DMS153 (cell line): ENCODE measurements at regions not wholly inside any gene's neighbourhood (a gene's known extent, or its start where the extent isn't known, plus 50 kb on each side); places are given as distances from the start of the nearest gene placed in this dataset.
"Not testable (repeated sequence)": the region's sequence is repeated elsewhere in the genome, so short reads cannot be mapped to it uniquely, and the experiment has no call there.

Experiments
- DNase-seq: peaks from one replicate; lab custom pipeline; 2025; lab: John Stamatoyannopoulos, UW

DNA sequence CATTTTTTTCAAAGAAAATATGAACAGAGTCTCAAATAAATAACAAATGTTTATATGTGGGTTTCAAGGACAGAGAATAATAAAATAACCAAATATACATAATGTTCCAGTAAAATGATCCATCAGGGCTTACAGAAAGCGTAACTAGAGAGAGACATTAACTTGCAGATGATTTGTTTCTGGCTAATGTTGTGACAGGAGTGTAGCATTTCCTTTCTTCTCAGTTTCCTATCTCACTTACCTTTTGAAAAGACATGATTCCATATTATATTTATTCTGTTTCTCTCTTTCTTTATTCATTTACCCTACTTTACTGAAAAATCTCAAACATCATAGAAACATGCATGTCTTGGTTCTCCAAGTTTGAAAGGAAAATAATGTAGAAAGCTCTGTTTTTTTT is 451.3 kb upstream of the CDH9 start:
- DNase-seq = no peak

DNA sequence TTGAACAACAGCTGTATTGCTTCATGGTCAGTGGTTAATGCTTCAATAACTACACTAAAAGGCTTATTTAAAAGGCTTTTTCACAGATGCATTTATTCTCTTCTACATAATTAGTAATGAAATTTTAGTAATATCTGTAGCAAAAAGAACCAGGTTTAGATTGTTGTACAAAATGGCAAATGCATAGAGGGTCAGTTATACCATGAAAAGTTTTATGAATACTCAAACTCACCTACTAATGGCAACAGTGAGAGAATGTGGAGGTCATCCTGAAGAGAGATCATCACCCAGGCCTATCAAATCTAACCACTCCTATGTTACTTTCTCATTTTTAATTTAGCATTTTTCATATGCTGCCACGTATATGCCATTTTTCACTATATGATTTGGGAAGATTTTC is 444.3 kb upstream of the CDH9 start:
- no peak for DNase-seq

DNA sequence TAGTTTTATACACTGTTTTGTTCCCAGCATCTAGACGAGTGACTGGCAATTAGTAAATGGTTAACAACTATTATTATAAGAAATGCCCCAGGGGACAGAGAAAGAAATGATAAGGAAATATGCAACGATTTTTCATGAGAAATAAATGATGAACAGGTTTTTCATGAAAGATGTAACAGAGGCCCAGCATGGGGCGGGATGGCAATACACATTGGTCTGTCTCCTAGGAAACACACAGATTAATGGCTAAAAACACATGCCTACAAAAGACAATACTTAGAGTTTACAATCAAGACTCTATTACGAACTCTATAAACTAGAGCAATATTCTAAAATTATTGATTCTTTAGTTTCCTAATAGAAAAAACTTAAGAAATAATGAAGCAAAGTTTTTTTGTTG is 441.5 kb upstream of the CDH9 start:
- no peak for DNase-seq

DNA sequence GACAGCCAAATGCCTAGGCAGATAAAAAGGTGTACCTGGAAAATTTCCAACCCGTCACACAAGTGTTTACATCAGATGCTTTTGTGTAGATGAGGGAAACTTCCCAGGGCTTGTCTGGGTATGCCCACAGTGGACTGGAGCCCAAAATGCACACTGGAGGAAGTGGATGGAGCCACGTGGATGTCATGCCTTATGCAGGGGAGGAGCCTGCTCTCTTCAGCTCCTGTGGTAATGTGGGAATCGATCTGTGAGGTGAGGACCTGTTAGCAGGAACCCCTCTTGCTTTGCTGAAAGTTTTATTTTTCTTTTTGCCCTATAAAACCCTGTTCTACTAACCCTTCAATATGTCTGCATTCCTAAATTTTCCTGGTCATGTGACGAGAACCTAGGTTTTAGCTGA is 439.2 kb upstream of the CDH9 start:
- no peak for DNase-seq

DNA sequence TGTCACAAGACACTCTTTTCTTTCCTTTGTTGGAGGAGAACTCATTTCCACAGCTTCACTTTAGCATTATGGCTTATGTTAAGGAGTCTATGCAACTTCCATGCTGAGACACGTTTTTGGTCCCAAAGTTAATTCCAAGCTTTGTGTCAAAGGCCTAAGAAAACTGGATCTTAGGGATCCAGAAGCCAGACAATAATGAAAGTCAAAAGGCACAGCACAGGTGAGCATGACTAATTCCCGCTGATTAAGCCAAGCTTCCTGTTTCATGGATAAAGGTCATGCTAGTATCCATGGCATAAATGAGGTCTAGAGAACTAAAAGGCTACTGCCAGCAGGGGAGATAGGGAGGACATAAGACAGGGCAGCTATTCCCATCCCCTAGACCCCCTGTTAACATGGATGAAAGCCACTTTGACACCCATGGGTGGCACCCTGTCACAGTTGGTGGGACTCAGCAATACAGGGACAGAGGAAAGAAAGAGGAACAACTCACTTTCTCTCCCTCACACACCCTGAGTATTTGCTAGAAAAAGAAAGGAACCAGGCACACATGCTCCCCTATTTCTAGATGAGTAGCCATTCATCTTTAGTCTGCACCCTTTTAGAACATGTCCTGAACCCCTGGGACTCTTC is 438.1 kb upstream of the CDH9 start:
- no peak for DNase-seq

DNA sequence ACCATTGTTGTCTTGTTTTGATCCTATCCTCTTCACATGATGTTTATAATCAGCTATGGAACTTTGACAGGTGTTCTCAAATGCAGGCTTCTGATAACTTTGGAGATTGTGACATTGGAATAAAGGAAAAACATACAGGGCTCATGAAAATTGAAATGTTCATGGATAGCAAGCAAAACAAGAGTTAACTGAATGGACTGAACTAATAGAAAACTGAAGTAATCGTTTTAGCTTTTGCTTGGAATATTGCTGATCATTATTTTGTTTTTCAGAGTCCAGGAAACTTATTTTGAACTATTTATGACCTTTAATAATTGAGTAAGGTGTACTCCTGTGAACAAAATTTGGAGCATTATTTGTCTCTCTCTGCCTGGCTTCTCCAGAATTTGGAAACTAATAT is 436.7 kb upstream of the CDH9 start:
- DNase-seq = no peak

DNA sequence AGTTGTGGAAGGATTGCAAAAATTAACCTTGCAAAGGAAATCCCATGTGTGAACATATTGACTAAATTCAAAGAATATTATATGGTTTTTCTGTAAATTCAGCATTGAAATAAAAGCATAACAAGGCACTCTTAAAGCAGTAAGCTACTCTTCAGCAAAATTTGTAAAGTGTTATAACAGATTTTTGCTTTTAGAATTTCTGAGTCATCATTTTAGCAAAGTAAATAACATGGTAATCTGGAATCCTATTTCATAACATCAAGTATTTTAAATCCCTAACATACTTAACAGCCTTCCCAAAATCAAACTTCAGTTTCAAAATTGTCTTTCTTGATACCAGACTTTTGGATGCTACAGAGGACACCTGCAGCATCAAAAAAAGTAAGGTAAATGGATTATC is 436.0 kb upstream of the CDH9 start:
- DNase-seq = no peak

DNA sequence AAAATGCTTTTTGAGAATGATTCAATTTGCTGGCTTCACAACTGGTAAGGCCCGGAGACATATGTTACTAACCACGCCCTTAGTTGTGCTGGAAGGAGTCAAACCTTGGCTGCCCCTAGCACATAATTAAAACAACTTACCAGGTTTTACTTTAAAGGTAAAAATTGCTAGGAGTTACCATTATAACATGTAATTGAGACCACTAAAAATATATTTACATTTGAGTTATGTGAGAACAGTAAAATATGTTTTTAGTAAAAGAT is 435.6 kb upstream of the CDH9 start:
- DNase-seq = no peak

DNA sequence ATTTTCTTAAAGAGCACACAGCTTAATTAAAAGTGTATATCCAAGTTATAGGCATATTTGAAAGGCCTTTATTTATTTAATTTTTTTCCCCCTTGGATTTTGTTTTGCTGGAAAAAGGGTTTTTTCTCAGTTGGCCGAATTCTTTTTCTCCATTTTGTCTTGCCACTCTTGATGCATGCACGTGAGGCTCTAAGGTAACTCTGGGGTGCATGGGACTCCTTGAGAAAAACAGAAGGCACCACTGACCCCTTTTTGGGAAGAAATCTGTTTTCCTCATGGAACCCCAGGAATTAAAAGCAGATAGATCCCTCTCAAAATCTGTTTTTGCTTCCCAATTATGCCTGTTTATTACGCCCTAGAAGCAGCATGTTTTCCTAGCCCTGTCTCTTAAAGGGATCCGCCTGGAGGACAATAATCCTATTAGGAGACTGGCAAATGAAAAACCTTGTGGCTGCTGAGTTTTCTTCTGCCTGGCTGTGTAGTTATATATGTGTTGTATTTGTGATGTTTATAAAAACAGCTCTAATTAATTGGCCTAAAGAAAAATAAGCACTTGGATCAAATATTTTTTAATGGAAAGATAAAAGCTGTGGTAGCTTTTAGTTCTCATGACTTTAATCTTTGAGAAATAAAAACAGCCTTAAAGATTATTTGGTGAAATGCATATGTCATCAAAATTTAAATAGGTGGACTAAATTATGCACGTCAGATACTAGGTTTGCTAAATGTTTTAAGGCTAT is 435.1 kb upstream of the CDH9 start:
- no peak for DNase-seq

DNA sequence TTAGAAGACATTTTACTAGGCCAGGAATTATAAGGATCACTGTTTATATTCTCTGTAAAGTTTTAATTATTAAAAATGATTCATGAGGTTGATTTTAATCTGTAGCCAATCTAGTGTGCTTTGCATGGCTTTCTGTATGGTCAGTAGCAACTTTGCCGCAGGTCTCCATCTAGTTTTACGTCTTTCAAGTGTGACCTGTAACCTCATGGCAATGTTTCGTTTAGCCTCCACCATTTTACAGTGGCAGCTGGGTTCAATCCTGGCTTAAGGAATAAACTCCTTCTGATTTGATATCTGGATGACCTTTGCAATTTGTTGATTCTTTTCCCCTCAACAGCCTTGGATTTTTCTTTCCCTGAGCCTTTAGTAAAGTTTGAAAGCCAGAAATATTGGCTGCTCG is 434.5 kb upstream of the CDH9 start:
- DNase-seq = no peak

DNA sequence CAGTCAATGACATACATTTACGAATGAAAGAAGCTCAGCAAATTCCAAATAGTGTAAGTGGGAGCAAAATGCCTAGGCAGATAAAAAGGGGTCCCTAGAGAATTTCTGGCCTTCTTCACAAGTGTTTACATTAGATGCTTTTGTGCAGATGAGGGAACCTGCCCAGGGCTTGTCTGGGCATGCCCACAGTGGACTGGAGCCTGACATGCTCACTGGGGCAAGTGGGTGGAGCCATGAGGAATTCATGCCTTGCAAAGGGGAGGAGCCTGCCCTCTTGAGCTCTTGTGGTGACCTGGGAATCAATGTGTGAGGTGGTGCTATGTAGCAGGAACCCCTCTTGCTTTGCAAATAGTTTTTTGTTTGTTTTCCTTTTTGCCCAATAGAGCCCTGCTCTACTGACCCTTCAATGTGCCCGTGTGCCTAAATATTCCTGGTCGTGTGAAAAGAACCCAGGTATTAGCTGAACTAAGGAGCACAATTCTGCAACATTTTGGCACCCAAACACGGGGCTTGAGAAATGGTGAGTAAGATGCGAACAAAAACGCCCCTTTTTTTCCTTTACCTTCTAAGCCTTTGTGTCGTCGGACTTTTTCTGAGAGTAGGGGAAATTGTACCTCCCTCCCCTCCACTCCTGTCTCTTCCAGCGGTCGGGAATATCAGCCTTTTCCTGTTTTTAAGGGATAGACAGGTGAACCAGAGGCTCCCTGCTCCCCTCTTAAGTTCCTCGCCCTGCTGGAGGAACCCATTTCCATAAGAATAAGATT is 433.8 kb upstream of the CDH9 start:
- DNase-seq = peak; percentile 86

DNA sequence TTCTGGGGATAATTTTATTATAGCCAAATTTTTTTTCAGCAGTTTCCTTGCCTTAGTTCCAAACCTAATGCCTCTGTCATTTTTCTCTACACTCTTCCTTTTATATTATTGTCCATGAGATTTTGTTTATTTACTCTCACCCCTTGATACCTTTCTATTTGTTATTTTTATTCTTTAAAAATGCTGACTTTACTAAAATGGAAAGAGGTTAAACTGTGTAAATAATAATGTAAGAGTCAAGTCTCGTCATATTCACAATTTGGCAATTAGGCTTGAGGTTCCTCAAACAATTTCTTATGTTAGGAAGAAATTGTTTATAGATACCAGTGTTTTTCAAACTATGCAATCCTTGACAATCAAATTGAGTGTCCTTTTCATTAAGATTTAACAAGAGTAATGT is 428.6 kb upstream of the CDH9 start:
- DNase-seq = no peak

DNA sequence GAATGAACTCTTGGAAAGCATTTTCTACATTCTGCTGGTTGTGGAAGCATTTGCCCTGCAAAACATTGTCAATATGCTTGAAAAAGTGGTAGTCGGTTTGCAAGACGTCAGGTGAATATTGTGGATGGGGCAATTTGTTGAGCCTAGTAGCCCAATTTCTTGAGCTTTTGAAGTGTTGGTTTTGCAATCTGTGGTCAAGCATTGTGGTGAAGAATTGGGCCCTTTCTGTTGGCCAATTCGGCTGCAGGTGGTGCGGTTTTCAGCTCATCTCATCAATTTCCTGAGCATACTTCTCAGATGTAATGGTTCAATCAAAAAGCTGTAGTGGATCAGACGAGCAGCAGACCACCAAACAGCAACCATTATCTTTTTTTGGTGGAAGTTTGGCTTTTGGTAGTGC is 426.8 kb upstream of the CDH9 start:
- DNase-seq = no peak

DNA sequence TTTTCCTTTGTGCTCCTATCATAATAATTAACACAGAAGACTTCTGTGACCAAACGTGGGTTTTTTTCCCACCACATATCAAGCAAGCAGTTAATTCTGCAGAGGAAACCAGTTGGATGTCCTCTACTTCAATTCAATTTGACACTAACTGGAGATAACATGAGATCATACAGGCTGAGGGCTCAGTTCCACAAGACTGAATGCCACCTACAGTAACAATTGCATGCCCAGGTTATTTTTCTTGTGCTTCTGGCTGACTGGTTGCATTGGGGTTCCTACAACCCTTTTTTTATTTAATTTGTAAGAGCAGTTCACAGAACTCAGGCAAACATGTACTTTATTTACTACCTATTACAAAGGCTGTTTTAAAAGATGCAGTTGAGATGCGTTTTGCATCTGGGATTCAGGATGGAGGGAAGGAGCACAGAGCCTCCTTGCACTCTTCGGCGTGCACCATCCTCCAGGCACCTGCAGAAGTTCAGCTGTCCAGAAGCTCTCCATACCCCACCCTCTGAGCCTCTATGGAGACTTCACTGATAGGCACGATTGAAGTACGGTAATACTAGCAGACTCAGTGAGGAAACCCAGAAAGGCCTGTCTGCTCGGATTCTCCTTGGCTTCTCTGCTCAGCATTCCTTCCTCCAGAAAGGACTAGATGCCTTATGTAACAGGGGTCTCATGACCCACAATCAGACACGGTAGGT is 425.2 kb upstream of the CDH9 start:
- DNase-seq = no peak

DNA sequence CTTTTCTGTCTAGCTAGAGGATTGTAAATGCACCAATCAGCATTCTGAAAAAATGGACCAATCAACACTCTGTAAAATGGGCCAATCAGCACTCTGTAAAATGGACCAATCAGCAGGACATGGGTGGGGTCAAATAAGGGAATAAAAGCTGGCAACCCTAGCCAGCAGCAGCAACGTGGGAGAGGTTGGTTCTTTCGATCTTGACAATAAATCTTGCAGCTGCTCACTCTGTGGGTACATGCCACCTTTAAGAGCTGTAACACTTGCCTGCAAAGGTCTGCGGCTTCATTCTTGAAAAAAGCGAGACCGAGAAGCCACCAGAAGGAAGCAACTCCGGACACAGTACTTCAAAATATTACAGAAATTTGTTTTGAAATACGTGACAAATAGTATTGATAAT is 424.6 kb upstream of the CDH9 start:
- no peak for DNase-seq

DNA sequence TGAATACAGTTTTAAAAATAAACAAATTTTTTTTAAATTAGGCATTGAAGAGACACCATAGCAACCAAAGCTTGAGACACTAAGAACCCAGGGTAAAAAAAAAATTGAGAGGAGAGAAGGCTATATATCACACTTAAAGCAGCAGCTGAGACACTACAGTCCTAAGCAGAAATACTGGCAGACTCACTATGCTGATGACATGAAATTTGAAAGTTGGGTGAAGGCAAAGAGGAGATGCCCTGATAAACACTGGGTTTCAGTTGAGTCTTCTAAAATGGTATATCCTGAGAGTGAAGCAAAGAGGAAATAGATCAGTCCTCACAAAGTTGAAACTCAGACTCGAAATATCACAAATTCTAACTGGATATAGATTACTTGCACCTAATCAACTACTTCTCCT is 419.9 kb upstream of the CDH9 start:
- DNase-seq = no peak

DNA sequence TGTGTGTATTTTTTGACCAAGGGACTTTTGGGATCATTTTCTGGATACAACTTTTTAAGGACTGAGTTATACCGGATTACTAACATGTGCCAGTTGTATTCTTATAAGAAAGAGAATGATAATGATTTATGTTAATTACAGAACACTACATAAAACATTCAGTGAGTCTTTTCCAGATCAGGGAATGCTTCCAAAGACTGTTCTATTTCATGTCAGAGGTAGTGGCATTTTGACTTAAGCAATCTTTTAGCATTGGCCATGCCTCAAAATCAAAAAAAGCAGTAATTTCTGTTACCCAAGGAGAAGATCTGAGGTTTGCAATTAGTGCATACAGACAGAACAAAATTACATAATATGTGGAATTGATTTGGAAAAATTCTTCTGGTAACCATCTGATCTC is 413.0 kb upstream of the CDH9 start:
- DNase-seq = no peak

DNA sequence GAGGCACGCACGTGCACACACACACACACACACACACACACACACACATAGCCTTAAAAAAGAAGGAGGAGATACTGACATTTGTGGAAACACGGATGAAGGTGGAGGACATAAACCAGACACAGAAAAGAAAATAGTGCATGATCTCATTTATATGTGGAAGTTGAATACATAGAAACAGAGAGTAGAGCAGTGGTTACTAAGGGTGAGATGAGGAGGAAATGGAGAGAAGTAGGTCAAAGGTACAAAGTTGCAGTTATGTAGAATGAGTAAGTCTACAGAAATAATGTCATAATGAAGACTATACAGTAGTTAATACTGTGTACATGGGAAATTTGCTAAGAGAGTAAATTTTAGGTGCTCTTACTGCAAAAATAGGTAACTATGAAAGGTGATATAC is 412.2 kb upstream of the CDH9 start:
- DNase-seq = peak; percentile 84

DNA sequence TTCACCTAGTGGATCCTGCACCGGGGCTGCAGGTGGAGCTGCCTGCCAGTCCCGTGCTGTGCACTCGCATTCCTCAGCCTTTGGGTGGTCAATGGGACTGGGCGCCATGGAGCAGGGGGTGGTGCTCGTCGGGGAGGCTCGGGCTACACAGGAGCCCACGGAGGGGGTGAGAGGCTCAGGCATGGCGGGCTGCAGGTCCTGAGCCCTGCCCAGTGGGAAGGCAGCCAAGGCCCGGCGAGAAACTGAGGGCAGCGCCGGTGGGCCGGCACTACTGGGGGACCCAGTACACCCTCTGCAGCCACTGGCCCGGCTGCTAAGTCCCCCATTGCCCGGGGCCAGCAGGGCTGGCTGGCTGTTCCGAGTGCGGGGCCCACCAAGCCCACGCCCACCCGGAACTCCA is 401.0 kb upstream of the CDH9 start:
- not testable (repeated sequence) for DNase-seq

DNA sequence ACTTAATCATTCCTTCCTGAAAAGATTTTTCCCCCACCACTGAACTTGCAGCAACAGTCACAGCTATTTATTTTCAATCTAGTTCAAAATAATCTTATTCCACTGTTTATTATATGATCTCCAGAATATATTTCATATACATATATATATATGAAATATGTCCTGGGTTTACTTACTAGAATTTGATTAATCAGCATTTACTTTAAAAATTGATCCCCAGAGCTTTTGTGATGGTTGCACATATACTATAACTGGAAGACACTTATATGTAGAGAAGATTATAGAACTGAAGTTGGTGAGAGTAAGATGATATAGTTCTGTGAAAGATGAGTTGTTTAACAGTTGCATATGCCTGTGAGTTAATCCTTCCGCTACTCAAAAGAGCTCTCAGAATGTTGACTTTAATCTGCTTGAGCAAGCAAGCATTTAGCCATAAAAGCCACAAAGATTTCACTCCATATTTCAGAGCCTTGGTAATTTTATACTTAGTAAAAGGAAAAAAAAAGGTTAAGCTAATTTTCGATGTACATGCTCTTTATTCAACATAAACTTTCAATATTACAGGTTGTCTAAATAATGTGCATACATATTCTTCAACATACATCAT is 399.3 kb upstream of the CDH9 start:
- no peak for DNase-seq

DNA sequence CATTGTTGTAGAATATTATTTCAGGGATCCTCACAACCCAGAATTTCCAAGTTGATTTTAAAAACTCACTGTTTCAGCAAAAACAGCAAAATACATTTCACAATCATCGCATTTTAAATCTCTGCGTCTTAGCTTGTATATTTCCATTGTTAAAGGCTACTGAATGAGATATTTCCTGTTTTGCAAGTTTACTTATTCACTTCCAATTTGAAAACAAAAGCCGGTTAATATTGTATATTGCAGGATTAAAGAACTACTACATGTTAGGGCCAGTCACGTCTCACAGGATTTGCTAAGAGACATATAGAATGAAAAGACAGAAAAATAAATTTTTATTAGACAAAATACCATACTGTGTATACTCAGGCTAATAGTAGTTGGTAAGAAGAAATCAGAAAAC is 395.9 kb upstream of the CDH9 start:
- DNase-seq = no peak

DNA sequence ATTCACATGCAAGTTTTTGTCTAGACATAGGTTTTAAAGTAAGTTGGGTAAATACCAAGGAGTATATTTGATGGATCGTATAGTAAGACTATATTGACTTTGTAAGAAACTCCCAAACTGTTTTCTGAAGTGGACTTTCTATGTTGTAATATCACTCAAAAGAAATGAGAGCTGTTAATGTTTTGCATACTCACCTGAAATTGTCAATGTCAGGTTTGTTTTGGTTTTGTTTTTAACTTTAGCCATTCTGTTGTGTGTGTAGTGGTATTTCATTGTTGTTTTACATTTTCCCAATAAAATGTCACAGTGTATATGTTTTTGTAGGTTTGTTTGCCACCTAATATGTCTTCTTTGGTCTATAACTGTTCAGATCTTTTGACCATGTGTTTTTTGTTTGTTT is 375.7 kb upstream of the CDH9 start:
- no peak for DNase-seq

DNA sequence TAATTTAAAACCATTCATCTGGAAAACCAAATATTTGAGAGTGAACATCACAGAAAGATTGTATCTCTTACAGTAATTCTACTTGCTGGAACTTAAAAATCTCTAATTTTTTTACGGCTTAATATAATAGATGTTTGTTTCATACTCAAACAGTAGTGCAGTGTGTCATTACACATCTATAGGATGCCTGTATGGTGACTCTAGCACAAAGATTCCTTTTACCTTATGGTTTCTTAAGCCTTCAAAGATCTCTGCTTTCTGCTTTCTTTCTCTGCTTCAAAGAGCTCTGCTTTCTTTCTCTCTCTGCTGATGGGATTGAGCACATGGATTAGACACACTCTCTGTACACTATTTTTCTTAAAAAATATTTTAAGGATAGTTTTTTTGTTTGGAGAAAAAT is 374.0 kb upstream of the CDH9 start:
- no peak for DNase-seq
